ENCODE measurements at regions not wholly inside any gene's neighbourhood (a gene's known extent, or its start where the extent isn't known, plus 50 kb on each side); places are given as distances from the start of the nearest gene placed in this dataset.

DNA sequence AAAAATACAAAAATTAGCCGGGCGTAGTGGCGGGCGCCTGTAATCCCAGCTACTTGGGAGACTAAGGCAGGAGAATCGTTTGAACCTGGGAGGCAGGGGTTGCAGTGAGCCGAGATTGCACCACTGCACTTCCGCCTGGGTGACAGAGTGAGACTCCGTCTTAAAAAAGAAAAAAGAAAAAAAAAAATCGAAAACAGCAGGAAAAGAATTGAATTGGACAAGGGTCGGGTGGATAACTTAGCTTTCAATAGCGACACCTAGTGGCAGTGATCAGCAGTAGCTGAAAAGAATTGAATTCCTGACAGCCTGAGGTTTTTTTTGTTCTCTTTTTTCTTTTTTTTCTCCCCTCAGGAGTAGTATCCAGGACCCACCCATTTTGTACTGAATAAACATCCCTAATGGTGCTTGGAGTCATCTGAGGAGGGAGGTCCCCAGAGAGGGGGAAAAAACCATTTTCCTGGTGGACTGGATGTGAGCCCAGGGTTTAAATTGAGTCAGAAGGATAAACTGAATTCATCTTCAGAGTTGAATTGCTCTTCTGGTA, 55.1 kb downstream of the CYCS start:
- in situ Hi-C loops (cut with HindIII; ENCODE audit: low sequenced_read_pairs), result no loop called here
- peak overlapping the region; percentile 6 for H3K4me3 ChIP-seq (ENCODE audit: low read depth, low read length)
- DNase-seq (ENCODE audit: low read depth, low spot score), result peak; percentile 83
- TF ChIP-seq, protein P1, sequence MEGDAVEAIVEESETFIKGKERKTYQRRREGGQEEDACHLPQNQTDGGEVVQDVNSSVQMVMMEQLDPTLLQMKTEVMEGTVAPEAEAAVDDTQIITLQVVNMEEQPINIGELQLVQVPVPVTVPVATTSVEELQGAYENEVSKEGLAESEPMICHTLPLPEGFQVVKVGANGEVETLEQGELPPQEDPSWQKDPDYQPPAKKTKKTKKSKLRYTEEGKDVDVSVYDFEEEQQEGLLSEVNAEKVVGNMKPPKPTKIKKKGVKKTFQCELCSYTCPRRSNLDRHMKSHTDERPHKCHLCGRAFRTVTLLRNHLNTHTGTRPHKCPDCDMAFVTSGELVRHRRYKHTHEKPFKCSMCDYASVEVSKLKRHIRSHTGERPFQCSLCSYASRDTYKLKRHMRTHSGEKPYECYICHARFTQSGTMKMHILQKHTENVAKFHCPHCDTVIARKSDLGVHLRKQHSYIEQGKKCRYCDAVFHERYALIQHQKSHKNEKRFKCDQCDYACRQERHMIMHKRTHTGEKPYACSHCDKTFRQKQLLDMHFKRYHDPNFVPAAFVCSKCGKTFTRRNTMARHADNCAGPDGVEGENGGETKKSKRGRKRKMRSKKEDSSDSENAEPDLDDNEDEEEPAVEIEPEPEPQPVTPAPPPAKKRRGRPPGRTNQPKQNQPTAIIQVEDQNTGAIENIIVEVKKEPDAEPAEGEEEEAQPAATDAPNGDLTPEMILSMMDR (IDR thresholded peaks at IDR 0.05; ENCODE audit: low read depth, low read length), result peak; percentile 83

DNA sequence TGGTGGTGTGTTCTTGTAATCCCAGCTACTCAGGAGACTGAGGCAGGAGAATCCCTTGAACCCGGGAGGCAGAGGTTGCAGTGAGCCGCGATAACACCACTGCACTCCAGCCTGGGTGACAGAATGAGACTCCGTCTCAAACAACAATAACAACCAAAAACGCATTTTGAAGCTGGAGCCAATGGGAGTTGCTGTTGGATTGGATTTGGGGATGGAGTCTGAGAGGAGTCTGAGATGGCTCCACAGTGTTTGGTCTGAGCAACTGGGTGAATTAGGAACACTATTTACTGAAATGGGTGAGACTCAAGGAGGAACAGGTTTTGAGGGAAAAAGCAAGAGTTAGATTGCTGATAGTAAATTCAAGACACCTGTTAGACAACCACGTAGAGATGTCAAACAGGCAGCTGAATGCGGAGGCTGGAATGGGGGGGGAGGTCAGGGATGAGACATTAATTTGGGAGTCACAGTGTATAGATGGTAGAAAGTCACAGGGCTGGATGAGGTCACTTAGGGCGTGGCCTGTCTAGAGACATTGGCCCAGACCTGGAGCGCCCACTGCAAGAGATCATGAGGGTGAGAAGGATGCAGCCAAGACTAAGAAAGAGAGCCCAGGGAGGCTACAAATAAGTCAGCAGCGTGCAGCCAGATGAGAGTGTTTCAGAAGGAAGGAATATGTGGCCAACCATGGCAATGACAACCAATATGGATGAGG, 56.4 kb downstream of the CYCS start:
- no peak for DNase-seq (ENCODE audit: low read depth, low spot score)
- in situ Hi-C loops (cut with HindIII; ENCODE audit: low sequenced_read_pairs), result no loop called here
- H3K4me3 ChIP-seq (ENCODE audit: low read depth, low read length), result no peak overlapping the region
- TF ChIP-seq, protein P1 (IDR thresholded peaks at IDR 0.05; ENCODE audit: low read depth, low read length), result no peak

DNA sequence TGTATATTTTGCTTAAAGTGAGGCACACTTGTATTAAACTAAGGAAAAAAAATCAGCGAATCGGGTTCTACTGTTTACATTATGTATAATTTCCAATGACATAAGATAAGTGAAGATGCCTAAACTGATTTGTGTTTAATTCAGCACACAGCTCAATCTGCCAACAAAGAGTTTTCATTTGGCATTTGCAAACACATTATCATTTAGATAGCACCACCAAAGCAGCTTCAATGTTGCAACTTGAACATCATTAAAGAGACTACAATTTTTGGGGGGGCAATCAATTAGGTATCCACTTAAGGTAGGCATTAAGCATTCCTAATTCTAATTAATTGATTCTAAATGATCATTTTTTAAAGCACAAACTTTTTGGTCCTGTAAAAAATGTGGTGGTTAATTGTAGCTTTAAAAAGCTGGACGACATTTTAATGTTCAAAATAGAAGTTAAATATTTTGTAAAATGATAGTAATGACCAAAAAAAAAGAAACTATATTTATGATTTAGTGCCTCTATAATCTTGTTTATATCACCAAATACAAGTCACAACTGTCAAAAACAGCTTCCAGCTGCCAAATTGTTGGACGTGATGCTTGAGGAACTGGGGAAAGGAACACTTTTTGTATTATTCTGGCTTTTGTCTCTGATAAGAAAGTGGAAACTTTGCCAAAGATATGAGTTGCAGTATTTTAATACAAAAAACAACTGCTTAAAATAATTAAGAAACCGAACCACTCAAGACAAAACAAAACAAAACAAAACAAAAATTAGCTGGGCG, 57.1 kb downstream of the CYCS start:
- H3K4me3 ChIP-seq (ENCODE audit: low read depth, low read length), result no peak overlapping the region
- no peak for DNase-seq (ENCODE audit: low read depth, low spot score)
- TF ChIP-seq, protein P1 (IDR thresholded peaks at IDR 0.05; ENCODE audit: low read depth, low read length), result no peak
- in situ Hi-C loops (cut with HindIII; ENCODE audit: low sequenced_read_pairs), result no loop called here

DNA sequence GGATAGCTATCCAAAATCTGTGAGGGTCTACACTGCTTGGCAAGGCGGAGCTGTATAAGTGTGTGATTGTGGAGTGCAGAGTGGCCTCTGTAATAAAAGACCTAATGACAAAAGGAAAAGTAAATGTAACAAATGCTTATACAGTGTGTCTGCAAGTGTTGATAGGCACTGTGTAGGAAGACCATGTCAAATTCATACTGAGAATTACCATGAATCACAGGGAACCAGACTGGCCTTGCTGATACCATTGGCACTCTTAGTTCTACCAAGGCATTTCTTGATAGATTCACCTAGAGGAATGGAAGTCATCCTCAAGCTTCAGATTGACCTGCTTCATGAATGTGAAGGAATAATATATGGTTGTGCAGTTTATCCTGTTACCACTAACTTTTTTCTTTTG, 58.8 kb downstream of the CYCS start:
- in situ Hi-C loops (cut with HindIII; ENCODE audit: low sequenced_read_pairs), result no loop called here
- no peak for DNase-seq (ENCODE audit: low read depth, low spot score)
- TF ChIP-seq, protein P1 (IDR thresholded peaks at IDR 0.05; ENCODE audit: low read depth, low read length), result no peak
- no peak overlapping the region for H3K4me3 ChIP-seq (ENCODE audit: low read depth, low read length)

DNA sequence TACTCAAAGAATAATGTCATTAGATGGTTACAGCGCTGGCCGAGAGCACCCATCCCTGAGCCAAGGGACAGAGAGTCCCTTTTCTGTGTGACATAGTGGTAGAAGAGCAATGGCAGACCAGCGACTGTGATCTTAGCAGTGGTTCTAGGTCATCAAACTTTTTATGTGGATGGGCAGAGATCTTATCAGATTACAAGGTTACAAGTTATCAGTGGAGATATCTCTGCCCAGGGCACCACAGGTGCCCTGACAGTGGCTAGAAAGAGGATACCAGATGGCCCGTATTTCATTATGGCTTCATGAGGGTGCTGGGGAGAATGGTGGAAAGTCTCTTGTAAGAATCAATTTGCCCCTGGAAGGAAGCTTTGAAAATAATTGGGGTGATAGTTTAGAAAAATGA, 62.7 kb downstream of the CYCS start:
- no peak overlapping the region for H3K4me3 ChIP-seq (ENCODE audit: low read depth, low read length)
- in situ Hi-C loops (cut with HindIII; ENCODE audit: low sequenced_read_pairs), result no loop called here
- TF ChIP-seq, protein P1 (IDR thresholded peaks at IDR 0.05; ENCODE audit: low read depth, low read length), result no peak
- DNase-seq (ENCODE audit: low read depth, low spot score), result no peak

DNA sequence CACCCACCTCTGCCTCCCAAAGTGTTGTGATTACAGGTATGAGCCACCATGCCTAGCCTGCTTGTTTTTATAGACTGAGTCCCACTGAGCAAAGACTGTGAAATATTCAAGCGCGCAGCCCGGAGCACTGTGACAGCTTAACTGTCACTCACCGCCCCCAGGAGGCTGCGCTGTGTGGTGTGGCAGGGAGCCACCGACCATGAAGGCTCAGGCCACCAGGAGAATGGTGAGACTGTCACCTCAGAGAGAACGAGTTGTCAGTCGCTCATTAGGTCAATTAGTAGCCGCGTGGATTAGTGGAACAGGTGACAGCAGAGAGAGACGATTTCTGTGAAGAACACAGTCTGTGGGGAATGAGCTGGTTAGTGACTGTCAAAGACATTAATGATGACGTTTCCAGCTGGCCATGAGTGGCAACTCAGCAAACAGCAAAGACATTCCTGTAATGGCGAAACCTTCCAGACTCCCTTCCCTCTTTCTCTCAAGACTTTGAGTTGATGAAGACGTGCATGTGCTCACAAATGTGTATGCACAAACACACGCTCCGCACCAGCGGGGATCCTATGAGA, 64.5 kb downstream of the CYCS start:
- TF ChIP-seq, protein P1 (IDR thresholded peaks at IDR 0.05; ENCODE audit: low read depth, low read length), result no peak
- no peak for DNase-seq (ENCODE audit: low read depth, low spot score)
- in situ Hi-C loops (cut with HindIII; ENCODE audit: low sequenced_read_pairs), result no loop called here
- no peak overlapping the region for H3K4me3 ChIP-seq (ENCODE audit: low read depth, low read length)
